ENCODE measurements at regions not wholly inside any gene's neighbourhood (a gene's known extent, or its start where the extent isn't known, plus 50 kb on each side); places are given as distances from the start of the nearest gene placed in this dataset.

- TF ChIP-seq CTCF (conservative IDR thresholded peaks at IDR 0.05; ENCODE audit: low read length) (no peak), EZH2phosphoT487 (IDR thresholded peaks at IDR 0.05; ENCODE audit: borderline replicate concordance) (no peak)
Measured at GRCh38 chr10:108653531-108653930, 1269.8 kb downstream of the XPNPEP1 start.

Data from Loucy (cell line).